ENCODE measurements at regions not wholly inside any gene's neighbourhood (a gene's known extent, or its start where the extent isn't known, plus 50 kb on each side); places are given as distances from the start of the nearest gene placed in this dataset.

DNA sequence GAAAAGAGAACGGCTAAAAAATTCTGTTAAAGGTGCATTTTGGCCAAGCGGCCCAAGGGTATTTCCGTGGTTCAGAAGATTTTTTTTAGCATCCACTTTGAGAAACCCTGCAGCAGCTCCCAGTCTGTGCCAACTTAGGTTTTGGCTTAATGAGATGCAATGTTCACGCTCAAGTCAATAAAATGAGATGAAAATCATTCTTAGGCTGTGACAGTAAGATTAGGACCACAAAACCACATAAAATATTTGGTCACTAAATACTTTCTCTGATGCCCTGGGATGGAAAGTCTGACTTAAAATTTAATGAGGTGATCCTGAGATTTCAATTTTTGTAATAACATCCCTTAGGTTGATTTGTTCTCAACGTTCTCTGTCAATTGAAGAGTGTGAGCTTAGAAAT, 74.2 kb upstream of the FHL2 start:
- Histone ChIP-seq H3K4me3 (replicated peaks in 1 of 2; ENCODE audit: low read depth in 1 of 2, low read length in 2 of 2) (no peak overlapping the region), H3K27me3 (ENCODE audit: insufficient read depth, low read length) (no peaks in the 10 kb centered on the region), H2AFZ (ENCODE audit: low read depth, low read length, poor library complexity, severe bottlenecking) (no peak overlapping the region), H3K27ac (ENCODE audit: low read depth, low read length) (no peak overlapping the region), H3K9me3 (ENCODE audit: control insufficient read depth in 1 of 2, insufficient read depth in 1 of 2, low read depth in 1 of 2, low read length in 2 of 2) (no peaks in the 10 kb centered on the region), H3K79me2 (ENCODE audit: insufficient read depth, low read length) (no peaks in the 10 kb centered on the region), H3K9me2 (ENCODE audit: insufficient read depth) (no peaks in the 10 kb centered on the region), H3K36me3 (ENCODE audit: control insufficient read depth in 1 of 2, insufficient read depth in 2 of 2, low read length in 2 of 2) (no peaks in the 10 kb centered on the region), H3K9ac (ENCODE audit: low read length) (no peak overlapping the region), H3K4me2 (ENCODE audit: low read length) (no peak overlapping the region), H4K20me1 (ENCODE audit: insufficient read depth) (no peaks in the 10 kb centered on the region), H3K4me1 (ENCODE audit: control insufficient read depth in 1 of 2, insufficient read depth in 2 of 2, low read length in 2 of 2) (no peaks in the 10 kb centered on the region)
- CTCF ChIA-PET, result no interaction called here
- no peak for TF ChIP-seq EGR1 (IDR thresholded peaks at IDR 0.05; ENCODE audit: low read depth)
- TF ChIP-seq EZH2 (IDR thresholded peaks at IDR 0.05), result no peak
- TF ChIP-seq SP1 (IDR thresholded peaks at IDR 0.05; ENCODE audit: low read depth), result no peak
- TF ChIP-seq CEBPB (IDR thresholded peaks at IDR 0.05; ENCODE audit: low read depth), result no peak
- TF ChIP-seq ZFX (IDR thresholded peaks at IDR 0.05), result no peak
- TF ChIP-seq, protein P1, sequence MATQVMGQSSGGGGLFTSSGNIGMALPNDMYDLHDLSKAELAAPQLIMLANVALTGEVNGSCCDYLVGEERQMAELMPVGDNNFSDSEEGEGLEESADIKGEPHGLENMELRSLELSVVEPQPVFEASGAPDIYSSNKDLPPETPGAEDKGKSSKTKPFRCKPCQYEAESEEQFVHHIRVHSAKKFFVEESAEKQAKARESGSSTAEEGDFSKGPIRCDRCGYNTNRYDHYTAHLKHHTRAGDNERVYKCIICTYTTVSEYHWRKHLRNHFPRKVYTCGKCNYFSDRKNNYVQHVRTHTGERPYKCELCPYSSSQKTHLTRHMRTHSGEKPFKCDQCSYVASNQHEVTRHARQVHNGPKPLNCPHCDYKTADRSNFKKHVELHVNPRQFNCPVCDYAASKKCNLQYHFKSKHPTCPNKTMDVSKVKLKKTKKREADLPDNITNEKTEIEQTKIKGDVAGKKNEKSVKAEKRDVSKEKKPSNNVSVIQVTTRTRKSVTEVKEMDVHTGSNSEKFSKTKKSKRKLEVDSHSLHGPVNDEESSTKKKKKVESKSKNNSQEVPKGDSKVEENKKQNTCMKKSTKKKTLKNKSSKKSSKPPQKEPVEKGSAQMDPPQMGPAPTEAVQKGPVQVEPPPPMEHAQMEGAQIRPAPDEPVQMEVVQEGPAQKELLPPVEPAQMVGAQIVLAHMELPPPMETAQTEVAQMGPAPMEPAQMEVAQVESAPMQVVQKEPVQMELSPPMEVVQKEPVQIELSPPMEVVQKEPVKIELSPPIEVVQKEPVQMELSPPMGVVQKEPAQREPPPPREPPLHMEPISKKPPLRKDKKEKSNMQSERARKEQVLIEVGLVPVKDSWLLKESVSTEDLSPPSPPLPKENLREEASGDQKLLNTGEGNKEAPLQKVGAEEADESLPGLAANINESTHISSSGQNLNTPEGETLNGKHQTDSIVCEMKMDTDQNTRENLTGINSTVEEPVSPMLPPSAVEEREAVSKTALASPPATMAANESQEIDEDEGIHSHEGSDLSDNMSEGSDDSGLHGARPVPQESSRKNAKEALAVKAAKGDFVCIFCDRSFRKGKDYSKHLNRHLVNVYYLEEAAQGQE (IDR thresholded peaks at IDR 0.05; ENCODE audit: low read depth), result no peak
- TF ChIP-seq ZBTB33 (IDR thresholded peaks at IDR 0.05; ENCODE audit: extremely low read depth, insufficient replicate concordance, low read length), result no peak
- no peak for TF ChIP-seq FOSL1 (IDR thresholded peaks at IDR 0.05; ENCODE audit: low read depth)
- TF ChIP-seq POLR2AphosphoS5 (IDR thresholded peaks at IDR 0.05; ENCODE audit: low read depth, low read length), result no peak
- no peak for TF ChIP-seq CBX3 (IDR thresholded peaks at IDR 0.05; ENCODE audit: low read depth)
- TF ChIP-seq RAD21 (IDR thresholded peaks at IDR 0.05; ENCODE audit: low read depth), result no peak
- TF ChIP-seq ELF1 (IDR thresholded peaks at IDR 0.05; ENCODE audit: borderline replicate concordance, low read depth), result no peak
- TF ChIP-seq SRF (IDR thresholded peaks at IDR 0.05; ENCODE audit: low read depth), result no peak
- POLR2A ChIA-PET, result no interaction called here
- RAD21 ChIA-PET (ENCODE audit: low non-redundant PET in 1 of 2, low total read pairs in 2 of 2, uncharacterized antibody in 2 of 2, unreplicated experiment in 2 of 2), result no interaction called here
- ATAC-seq (no peak), DNase-seq (ENCODE audit: low read depth, low spot score) (no peak)
- intact Hi-C loops (cut with micrococcal nuclease), result no loop called here
- no TSS peak for BruUV-seq (replicated peaks)

All from HCT116 (cell line).